Umbilical cord (tissue), 1 donor: ENCODE measurements at regions not wholly inside any gene's neighbourhood (a gene's known extent, or its start where the extent isn't known, plus 50 kb on each side); places are given as distances from the start of the nearest gene placed in this dataset.

Experiments
- DNase-seq: peaks from one replicate; pipeline ENCODE4 v3.0.0-alpha.2; 2015; ENCODE audit warnings: low spot score

DNA sequence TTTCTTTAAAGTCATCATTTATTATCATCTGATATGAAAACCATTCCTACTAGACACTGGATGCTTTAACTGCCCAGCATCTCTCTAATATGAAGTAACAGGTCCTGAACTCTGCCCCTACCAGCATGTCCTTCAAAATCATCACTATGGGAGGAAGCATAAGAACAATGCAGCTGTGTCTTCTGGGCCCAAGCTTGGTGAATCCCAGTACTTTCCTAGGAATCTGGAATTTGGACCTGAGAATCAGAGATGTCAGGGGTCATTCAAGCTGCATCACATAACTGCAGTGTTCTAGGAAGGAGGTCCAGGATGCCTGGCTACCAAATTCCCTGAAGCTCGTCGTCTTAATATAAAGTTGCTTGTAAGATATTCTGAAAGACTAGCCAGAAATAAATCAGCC is 182.7 kb downstream of the AHR start:
- no peak for DNase-seq

DNA sequence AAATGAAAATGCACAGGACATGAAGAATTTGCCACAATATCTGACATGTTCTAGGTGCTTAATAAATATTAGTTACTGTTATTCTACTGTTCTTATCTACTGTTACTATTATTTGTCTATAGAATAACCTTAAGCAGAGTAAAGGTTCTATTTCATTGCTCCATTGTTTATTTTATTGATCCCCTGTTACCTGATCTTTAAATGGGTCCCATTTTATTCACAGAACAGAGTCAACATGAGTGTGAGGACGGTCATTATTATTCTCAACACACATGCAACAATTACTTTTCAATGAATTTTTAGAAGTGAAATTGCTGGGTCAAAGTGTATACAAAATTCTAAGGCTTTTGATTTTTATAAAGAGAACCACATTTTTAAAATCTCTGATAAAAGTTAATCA is 186.9 kb downstream of the AHR start:
- DNase-seq = no peak

DNA sequence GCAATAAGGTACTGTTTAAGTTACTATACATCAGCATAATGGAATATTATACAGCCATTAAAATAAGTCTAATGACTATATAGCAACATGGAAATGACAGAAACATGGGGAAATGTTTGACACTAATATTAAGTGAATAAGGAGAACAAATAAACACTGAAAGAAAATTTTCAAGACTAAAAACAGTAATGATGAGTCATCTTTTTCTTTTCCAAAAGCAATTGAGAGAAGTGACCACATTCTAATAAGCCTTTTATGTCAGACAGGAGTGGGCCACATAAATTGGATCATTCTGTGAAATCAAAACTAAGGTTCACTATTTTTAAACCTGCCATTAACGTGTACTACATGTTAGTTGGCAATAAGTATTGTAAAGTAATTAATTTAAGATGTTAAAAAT is 187.5 kb downstream of the AHR start:
- DNase-seq = no peak

DNA sequence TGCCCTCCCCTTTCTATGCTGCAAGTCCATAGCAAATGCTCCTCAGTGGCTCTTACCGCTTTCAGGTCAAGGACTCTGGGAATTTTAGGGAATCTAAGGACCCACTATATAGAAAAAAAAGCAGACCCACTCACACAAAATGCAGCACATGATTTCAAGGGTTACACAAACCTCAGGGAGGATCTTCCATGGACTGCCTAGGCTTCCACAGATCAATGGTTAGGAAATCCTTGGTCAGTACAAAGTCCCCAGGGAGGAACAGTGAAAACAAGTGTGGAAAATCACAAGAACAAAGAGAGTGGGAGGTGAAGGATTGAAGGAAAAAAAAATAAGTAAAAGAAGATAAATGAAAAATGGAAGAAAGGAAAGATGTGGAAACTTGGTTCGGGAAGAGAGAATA is 188.4 kb downstream of the AHR start:
- no peak for DNase-seq

DNA sequence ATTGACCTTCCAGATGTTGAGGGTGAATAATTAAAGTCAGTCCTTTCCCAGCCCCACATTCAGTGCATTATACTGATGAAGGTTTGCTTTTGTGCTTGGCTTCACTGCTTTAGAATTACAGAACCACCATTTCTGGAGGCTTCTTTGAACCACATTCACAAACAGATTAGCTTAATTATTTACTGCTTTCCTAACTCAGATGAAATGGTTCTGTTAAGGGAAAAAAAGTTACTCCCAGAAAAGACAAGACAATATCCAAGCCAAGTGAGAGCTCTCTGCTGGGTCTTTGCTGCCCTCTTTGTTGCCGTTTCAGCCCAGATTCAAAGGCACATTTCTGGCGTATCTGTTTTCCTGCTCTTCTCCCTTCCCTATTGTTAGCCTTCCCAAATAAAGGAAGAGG is 188.9 kb downstream of the AHR start:
- no peak for DNase-seq

DNA sequence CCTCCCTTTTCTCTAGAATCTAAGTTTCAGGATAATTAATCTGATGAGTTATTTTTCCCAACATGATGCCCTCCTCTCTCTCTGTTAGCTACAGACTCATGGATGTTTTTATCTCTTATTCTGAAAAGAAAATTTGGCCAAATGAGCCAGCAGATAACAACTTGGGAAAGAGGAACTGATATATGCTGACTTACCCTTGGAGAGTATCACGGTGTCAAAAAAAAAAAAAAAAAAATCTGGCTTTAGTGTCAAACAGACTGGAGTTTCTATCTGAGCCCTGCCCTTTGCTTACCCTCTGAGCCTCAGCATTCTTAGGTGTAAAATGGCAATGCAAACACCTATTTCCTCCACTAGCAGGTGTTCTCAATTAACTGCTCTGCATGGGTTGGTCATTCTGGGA is 190.4 kb downstream of the AHR start:
- DNase-seq = no peak

DNA sequence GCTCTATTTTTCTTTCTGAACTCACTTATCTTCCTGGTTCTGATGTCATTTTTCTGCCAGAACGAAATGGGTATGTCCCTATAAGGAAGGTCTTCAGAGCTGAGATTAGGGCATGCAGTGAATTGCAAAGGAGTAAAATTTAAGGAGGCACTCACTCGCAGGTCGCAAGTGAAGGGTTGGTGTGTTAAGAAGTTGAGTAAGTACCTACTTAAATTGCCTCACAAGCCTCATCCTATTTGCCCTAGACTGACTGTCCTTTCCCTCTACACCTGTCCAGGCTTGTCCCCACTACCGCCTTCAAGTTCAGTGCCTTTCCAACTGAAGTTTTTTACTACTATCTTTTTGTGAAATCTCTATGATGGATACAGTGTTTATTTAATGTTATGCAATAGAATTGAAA is 191.5 kb downstream of the AHR start:
- peak; percentile 54 for DNase-seq

DNA sequence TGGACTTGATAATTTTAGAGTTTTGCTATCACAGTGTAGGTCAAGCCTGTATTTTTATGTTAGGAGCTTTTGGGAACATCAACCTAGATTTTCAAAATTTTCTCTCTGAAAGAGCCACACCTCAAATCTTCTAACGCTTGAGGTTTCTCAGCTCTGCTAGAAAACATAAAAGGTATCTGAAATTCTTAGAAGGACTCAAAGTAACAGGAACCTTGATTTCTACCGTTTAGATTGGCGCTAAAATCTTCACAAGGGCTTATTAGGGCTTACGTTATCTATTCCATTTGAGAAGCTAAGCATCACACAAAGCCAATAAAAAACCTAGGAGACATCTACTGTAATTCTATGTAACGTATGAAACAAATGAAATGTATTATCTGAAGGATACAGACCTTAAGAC is 192.4 kb downstream of the AHR start:
- DNase-seq = no peak

DNA sequence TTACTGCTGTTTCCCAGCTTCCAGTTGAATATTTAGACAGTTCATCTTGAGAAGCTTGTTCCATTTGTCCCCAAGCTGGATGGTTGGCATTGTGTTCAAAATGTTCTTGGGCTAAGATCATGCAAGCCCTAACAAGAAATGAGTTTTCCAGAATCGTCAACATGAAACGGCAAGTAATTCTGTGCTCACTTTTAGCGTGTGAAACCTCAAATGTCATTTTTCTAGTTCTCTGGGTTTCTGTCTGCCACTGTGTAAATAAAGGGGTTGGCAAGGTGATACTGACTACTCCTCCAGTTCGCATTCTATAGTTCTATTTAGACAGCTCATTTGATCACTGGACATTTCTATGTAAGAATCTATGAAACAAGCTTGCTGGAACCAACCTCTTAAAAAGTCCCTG is 194.0 kb downstream of the AHR start:
- DNase-seq = peak; percentile 38

DNA sequence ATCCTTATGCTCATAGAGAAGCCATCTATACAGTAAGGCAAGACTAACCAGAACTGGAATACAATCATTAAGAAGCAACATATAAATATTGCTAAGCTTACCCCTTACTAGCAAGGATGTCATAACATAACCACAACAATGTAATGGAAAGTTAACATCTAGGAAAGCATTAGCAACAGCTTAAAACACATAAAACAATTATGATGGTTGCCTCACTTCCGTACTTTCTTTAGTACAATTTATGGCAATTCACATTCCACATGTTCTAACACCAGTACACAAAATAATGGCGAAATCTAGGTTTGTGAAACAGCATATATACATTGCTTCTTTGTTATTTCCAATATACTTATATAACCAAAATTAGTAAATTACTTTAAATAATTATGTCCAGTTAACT is 195.0 kb downstream of the AHR start:
- DNase-seq = no peak

DNA sequence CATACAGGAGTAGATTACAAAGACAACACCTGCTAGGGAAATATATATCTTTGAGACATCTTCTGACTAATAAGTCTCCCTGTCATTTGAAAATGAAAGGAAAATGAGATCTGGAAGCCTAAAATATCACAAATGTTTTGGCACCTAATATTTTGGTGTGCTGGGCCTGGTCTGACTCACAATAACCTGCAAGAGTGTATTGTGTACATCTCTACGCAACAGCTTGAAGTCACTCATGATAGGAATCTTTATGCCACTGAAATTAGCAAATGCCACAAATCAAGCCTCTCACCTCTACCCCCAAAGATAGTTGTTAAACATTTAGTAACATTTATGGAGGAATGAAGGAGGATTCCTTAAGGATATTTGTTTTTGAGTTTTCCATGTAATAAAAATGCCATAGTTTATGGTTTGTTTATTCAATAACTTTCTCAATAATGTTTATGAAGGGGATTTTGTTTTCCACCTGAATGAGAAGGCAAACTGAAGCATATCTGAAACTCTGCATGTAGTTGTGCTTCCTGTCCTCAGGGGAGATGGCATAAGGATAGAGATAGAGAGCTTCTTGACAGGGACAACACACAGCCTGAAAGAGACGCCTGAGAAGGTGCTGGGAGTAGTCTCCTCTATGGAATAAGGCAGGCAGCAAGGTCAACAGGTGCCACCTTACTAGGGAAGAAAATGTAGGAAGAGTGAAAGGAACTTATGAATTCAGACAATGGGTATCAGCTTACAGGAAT is 197.4 kb downstream of the AHR start:
- DNase-seq = no peak

DNA sequence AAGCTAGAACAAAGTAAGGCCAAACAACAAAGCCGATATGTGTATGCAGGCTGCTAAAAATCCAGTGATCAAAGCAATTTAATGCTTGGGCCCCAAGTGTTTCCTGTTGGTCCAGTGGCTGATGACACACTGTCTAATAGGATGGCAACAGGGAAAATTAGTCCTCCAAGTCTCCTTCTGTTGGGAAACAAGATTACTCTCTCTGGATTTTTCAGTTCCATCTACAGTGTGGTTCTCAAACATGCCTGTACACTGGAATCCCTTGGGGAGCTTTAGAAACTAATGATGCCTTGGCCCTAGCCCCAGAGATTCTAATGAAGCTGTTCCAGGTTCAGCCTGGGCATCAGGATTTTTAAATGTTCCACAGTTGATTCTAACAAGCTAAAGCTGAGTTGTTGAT is 198.7 kb downstream of the AHR start:
- DNase-seq = no peak

DNA sequence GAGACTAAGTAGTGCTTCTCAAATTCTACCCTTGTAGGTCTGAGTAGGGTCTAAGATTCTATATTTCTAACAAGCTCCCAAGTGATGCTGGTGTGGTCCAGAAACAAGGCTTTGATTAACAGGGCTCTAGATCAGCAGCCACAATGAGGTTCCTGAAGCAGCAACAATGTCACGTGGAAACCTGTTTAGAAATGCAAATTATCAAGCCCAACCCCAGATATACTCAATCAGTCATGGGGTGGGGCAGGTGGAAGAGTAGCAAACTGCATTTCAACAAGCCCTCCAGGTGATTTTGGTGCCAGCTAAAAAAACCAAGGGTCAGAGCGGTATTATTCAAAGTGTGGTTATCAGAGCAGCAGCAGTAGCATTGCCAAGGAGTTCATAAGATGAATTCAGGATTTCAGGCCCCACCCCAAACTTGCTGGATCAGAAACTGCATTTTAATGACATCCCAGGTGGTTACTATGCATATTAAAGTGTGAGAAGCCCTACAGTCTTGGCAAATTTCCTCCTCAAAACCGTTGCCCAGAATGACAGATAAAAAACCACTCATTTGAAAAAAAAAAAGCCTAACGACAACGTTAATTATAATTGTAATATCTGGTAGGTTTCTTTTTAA is 199.2 kb downstream of the AHR start:
- no peak for DNase-seq

DNA sequence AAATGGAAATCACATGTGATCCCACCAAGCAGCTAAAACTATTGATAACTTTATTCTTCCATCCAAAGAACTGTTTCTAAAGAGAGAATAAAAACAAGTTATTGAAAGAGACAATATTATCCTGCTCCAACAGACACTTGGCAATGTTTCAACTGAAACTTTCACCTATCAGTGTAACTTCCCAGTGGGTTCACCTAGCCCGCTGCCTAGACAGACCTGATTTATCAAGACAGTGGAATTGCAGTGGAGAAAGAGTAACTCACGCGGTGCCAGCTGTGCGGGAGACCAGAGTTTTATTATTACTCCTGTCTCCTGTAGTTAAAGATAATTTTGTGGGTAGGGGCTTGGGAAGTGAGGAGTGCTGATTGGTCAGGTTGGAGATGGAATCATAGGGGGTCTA is 199.8 kb downstream of the AHR start:
- DNase-seq = peak; percentile 22

DNA sequence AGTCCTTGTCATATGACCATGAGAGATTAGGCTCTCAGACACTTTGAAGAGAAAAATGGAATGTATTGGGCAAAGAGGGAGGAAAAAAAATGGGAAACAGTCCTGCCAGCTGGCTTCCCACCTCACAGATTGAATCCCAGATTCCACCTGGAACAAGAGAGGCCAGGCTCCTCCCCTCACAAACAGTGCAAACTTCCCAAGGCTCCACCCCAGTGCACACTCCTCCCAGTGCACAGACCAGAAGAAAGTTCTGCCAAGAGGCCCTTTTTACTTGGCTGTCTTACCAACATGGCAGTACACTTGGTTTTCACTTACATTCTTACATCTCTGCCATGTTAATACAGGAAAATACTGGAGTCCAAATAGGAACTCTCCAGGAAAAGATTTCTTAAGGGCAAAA is 202.3 kb downstream of the AHR start:
- DNase-seq = no peak

DNA sequence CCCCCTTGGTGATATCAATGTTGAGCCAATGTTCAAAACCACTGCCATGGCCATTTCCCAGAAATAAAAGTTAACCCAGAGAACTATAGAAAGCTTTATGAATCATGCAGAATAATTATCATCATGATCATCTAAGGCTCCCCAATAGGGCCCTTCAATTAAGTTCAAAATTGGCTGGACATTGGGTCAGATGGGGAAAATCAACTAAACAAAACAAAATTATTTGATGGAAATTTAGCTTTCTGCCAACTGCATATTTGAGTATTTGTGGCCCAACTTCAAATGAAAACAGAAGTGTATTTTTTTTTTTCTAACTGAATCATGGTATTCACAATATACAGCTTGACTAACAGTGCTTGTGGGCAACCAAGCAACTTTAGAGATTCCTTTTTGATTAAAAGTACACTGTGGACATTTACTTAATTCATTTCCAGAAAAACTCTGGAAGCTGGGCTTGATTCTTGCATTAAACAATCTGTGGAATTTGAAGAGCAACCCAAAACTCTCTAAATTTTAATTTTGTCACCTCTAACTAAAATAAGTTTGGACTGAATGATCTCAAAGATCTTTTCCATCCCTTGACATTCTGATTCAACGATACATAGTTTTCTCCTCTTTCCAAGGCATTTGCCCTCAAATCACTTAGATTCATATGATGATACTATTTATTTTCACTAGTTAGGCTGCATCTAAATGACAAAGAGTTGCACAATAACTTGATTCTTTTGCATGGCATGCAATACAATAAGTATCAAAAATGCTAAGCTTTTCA is 203.2 kb downstream of the AHR start:
- DNase-seq = no peak

DNA sequence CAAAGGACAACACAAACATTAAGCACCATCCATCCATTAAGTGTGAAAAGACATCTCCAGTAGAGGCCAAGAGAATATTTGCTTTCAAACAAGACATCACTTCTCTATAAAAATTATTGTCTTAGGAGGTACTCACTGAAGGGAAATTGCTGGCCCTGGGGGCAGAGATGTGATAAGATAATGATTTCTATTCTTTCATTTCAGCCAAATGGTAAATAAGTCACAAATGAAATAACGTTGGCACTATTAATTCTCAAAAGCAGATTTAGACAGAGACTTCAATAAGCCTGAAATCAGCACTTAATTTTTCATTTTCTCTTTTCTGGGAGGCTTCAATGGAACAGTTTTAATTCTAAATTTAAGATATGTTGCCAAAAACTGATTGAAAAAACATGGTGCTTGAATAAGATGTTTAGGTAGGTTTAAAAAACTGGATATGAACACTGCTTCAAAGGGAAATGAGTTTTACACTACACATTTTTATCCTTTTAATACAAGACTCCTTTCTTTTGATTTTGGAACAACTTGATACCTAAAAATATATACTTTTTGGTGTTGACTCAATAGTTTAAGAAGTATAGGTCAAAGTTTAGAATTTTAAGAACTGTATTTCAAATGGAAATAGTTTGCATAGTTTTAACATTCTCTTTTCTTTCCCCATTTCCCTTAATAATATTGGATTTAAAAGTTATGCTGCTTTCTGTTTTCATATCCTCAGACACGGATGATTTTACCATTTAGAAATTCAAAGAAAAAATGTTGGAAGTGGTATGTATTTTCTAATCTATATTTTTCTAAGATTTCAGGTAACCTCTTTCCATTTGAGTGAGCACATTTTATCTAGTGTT is 204.0 kb downstream of the AHR start:
- no peak for DNase-seq

DNA sequence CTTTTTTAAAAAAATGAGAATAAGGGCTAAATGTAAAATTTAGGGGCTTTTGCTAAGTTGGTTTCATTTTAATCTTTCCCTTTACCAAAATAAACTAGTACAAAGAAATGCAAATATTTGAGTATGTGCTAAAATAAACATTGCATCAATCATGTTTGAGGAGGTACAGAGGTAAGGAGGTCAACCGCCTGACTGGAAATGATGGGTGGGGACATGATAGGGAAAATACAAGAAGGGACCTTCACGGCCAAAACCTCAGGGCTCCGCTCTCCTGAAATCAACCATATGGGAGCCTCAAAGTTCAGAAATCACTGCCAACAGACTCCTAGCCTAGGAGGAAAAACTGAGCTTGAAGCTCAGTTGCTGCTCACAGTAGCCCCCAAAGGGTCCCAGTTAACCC is 207.6 kb downstream of the AHR start:
- peak; percentile 50 for DNase-seq

DNA sequence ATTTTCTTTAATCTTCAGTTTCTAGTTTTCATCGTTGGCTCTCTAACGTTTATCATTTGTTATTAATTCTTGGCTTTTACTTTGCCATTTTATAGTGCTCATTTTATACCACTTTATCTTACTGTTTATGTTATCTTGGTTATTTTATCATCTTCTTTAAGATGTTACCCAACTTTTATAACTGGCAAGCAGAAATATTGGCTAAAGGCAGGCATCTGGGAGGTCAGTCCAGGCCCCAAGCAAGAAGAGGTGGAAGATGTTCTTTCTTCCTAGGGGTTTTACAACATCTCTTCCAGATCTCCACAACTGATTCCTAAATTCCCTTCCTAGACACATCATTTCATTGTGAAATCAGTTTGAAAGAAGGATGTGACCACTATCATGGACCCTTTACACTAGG is 208.1 kb downstream of the AHR start:
- DNase-seq = peak; percentile 58

DNA sequence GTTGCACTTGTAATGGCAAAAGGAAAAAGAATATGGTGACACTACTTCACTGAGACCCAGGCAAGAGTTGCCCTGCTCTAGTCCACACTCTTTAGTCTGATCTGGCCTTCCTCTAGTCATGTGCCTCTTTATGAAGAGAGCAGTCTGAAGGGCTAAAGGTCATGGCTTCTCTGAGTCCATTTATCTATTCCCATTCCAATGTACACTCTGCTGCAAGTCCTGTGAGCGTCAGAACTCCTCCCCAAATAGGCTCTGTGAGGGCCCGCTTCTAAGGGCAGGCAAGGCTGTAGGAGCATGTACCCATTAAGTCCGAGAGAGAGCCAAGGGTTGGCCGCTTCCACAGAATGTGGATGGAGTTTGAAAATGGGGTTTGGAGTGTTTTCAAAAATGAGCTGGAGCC is 209.3 kb downstream of the AHR start:
- DNase-seq = no peak

DNA sequence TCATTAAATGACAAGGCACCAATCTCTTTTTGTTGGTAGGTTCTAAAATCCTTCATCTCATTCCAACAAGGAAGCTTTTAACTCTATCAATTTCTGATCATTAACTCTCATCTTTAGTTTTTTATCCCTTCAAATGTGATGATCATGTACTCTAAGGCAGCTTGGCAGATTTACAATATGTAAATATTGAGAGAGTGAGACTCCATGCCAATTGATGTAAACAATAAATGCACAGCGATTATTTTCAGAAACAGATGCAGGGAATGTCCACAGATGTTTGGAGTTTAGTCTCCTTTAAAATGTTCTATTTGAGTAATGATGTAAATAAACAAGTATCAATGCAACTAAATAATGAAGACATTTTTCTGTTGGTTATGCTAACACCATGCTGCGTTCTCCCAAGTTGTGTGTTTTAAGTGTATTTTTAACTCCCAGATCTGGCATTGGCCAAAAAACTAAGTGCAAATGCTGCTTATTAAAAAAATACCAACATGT is 213.8 kb downstream of the AHR start:
- DNase-seq = peak; percentile 31

DNA sequence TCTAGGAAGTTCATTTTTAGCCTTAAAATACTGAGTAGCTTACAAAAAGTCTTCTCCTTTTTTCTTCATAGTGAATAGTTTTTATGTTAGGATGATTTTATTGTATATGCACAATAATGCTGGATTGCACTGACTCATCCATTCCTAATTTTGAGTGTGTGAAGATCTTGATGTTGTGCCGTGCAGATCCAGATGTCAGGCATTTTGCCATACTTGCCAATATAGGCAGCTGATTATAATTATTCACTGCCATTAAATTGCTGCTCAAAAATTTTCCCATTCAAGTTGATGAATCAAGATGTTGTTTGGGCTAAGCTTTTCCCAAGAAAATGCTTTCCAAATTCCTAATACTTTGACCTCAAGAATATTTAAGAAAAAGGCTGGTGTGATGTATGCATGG is 218.3 kb downstream of the AHR start:
- DNase-seq = no peak
